ENCODE measurements at regions not wholly inside any gene's neighbourhood (a gene's known extent, or its start where the extent isn't known, plus 50 kb on each side); places are given as distances from the start of the nearest gene placed in this dataset.

DNA sequence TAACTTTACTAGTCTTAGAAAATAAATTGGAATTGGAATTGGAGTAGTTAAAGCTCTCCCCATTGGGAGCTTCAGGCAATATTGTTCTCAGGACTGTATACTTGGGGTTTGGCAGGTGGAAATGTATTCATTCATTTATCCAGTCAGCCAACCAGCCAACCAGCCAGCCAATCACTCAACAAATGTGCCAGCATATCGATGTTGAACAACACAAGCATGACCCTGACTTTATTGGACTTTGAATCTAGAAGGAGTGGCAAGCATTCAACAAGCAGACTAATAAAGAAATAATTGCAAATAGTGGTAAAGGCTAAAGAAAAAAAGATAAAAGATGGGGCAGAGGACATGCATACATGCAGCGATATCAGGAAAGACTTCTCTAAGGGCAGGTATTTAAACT is 55.5 kb upstream of the ZC3H11B start:
- Histone ChIP-seq H3K4me3 (ENCODE audit: low read depth, low read length) (no peak overlapping the region), H3K36me3 (ENCODE audit: control insufficient read depth in 1 of 2, insufficient read depth in 2 of 2, low read length in 2 of 2) (no peaks in the 10 kb centered on the region), H3K27me3 (ENCODE audit: insufficient read depth, low read length) (no peaks in the 10 kb centered on the region), H3K23ac (ENCODE audit: low read length) (no peak overlapping the region), H3K4ac (ENCODE audit: low read depth, low read length) (no peak overlapping the region), H3K4me1 (ENCODE audit: control insufficient read depth in 1 of 2, insufficient read depth in 2 of 2, low read length in 2 of 2) (no peaks in the 10 kb centered on the region), H3K4me2 (ENCODE audit: low read length) (no peak overlapping the region), H2AK5ac (ENCODE audit: low read length) (no peak overlapping the region), H3K9ac (ENCODE audit: low read length) (no peak overlapping the region), H4K8ac (ENCODE audit: low read depth, low read length) (no peak overlapping the region), H4K12ac (ENCODE audit: low read depth, low read length) (no peak overlapping the region), H4K91ac (ENCODE audit: low read depth, low read length) (no peak overlapping the region), H2BK5ac (ENCODE audit: low read depth, low read length, poor library complexity) (no peak overlapping the region), H2BK12ac (ENCODE audit: low read length) (no peak overlapping the region), H3K79me1 (ENCODE audit: low read length) (no peaks in the 10 kb centered on the region), H3K9me3 (ENCODE audit: insufficient read depth, low read depth, low read length) (no peaks in the 10 kb centered on the region), H3K14ac (ENCODE audit: low read length) (no peak overlapping the region), H3K79me2 (ENCODE audit: control insufficient read depth, insufficient read depth, low read length, poor library complexity) (no peaks in the 10 kb centered on the region), H3K27ac (ENCODE audit: low read depth, low read length) (no peak overlapping the region), H2AFZ (ENCODE audit: insufficient read depth, low read length, poor library complexity) (no peak overlapping the region), H2BK120ac (ENCODE audit: insufficient read depth, low read length, poor library complexity) (no peak overlapping the region), H3K18ac (ENCODE audit: low read length) (no peak overlapping the region)
- no peak for DNase-seq
- WGBS (ENCODE audit: extremely low coverage, insufficient coverage, insufficient read length) = no CpG with 5 or more reads among the region's 2 CpGs

DNA sequence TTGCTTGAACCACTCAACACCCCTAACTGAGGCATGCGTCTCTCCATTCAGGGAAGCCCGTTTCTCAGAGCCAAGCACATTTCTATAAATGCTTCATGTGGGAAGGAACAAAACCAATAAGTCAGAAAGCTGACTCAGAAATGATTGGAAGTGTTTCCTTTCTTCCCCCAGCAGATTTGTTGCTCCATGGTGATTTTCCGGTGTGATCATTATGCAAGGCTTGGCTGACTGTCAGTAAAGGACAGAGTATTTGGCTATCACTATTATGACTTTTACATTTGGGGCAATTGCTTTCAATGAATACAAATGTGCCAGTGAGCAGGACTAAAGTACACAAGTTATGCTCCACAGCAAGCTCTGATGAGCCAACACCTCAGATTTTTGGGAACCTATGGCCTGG is 53.3 kb upstream of the ZC3H11B start:
- no peaks in the 10 kb centered on the region for H3K79me1 ChIP-seq (ENCODE audit: low read length)
- no peaks in the 10 kb centered on the region for H3K4me1 ChIP-seq (ENCODE audit: control insufficient read depth in 1 of 2, insufficient read depth in 2 of 2, low read length in 2 of 2)
- no peak overlapping the region for H2AFZ ChIP-seq (ENCODE audit: insufficient read depth, low read length, poor library complexity)
- no peak overlapping the region for H3K14ac ChIP-seq (ENCODE audit: low read length)
- H3K9ac ChIP-seq (ENCODE audit: low read length) = no peak overlapping the region
- H2BK5ac ChIP-seq (ENCODE audit: low read depth, low read length, poor library complexity) = no peak overlapping the region
- no peak overlapping the region for H2BK12ac ChIP-seq (ENCODE audit: low read length)
- H4K12ac ChIP-seq (ENCODE audit: low read depth, low read length) = no peak overlapping the region
- H3K9me3 ChIP-seq (ENCODE audit: insufficient read depth, low read depth, low read length) = no peaks in the 10 kb centered on the region
- H4K8ac ChIP-seq (ENCODE audit: low read depth, low read length) = no peak overlapping the region
- H3K23ac ChIP-seq (ENCODE audit: low read length) = no peak overlapping the region
- no peak overlapping the region for H3K27ac ChIP-seq (ENCODE audit: low read depth, low read length)
- WGBS (ENCODE audit: extremely low coverage, insufficient coverage, insufficient read length) = no CpG with 5 or more reads among the region's 3 CpGs
- DNase-seq = no peak
- no peak overlapping the region for H3K4ac ChIP-seq (ENCODE audit: low read depth, low read length)
- no peak overlapping the region for H3K4me2 ChIP-seq (ENCODE audit: low read length)
- no peaks in the 10 kb centered on the region for H3K27me3 ChIP-seq (ENCODE audit: insufficient read depth, low read length)
- no peak overlapping the region for H2BK120ac ChIP-seq (ENCODE audit: insufficient read depth, low read length, poor library complexity)
- no peaks in the 10 kb centered on the region for H3K79me2 ChIP-seq (ENCODE audit: control insufficient read depth, insufficient read depth, low read length, poor library complexity)
- no peak overlapping the region for H3K18ac ChIP-seq (ENCODE audit: low read length)
- H4K91ac ChIP-seq (ENCODE audit: low read depth, low read length) = no peak overlapping the region
- no peaks in the 10 kb centered on the region for H3K36me3 ChIP-seq (ENCODE audit: control insufficient read depth in 1 of 2, insufficient read depth in 2 of 2, low read length in 2 of 2)
- no peak overlapping the region for H2AK5ac ChIP-seq (ENCODE audit: low read length)
- H3K4me3 ChIP-seq (ENCODE audit: low read depth, low read length) = no peak overlapping the region

DNA sequence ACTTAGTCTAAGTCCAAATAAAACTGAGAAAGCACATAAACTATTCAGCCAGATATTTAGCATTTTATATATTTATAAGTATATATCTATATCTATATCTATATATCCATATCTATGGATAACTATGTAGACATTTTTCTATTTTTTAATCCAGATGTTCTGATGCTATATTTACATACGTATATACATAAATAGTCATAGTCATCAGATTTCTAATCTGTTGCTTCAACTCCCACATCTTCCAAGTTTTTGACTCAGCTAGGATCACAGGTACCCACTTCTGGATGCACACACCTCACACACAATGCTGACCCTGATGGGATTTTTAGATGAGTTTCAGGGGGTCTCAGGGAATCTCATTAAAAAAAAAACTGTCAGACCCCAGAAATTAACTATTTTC is 52.2 kb upstream of the ZC3H11B start:
- peaks cover 3 to 4% of the 10 kb centered on the region in 2 experiments for H3K4me1 ChIP-seq (ENCODE audit: control insufficient read depth in 1 of 2, insufficient read depth in 2 of 2, low read length in 2 of 2)

GRCh38 chr1:219664310-219665029 is 51.6 kb upstream of the ZC3H11B start:
- H3K4me1 ChIP-seq (ENCODE audit: control insufficient read depth in 1 of 2, insufficient read depth in 2 of 2, low read length in 2 of 2) = peaks cover 3 to 4% of the 10 kb centered on the region in 2 experiments
- H3K14ac ChIP-seq (ENCODE audit: low read length) = no peak overlapping the region
- H3K18ac ChIP-seq (ENCODE audit: low read length) = no peak overlapping the region
- no peak overlapping the region for H3K27ac ChIP-seq (ENCODE audit: low read depth, low read length)
- no peak overlapping the region for H2AK5ac ChIP-seq (ENCODE audit: low read length)
- H4K12ac ChIP-seq (ENCODE audit: low read depth, low read length) = no peak overlapping the region
- H3K36me3 ChIP-seq (ENCODE audit: control insufficient read depth in 1 of 2, insufficient read depth in 2 of 2, low read length in 2 of 2) = no peaks in the 10 kb centered on the region
- H3K23ac ChIP-seq (ENCODE audit: low read length) = no peak overlapping the region
- no peak overlapping the region for H3K9ac ChIP-seq (ENCODE audit: low read length)
- H2BK120ac ChIP-seq (ENCODE audit: insufficient read depth, low read length, poor library complexity) = no peak overlapping the region
- H4K8ac ChIP-seq (ENCODE audit: low read depth, low read length) = no peak overlapping the region
- H2BK12ac ChIP-seq (ENCODE audit: low read length) = no peak overlapping the region
- H3K9me3 ChIP-seq (ENCODE audit: insufficient read depth, low read depth, low read length) = no peaks in the 10 kb centered on the region
- no peak for DNase-seq
- no peaks in the 10 kb centered on the region for H3K27me3 ChIP-seq (ENCODE audit: insufficient read depth, low read length)
- no peak overlapping the region for H2AFZ ChIP-seq (ENCODE audit: insufficient read depth, low read length, poor library complexity)
- no peak overlapping the region for H3K4me3 ChIP-seq (ENCODE audit: low read depth, low read length)
- no CpG with 5 or more reads among the region's 4 CpGs for WGBS (ENCODE audit: extremely low coverage, insufficient coverage, insufficient read length)
- H2BK5ac ChIP-seq (ENCODE audit: low read depth, low read length, poor library complexity) = no peak overlapping the region
- peaks cover 3% of the 10 kb centered on the region for H3K79me1 ChIP-seq (ENCODE audit: low read length)
- H3K4ac ChIP-seq (ENCODE audit: low read depth, low read length) = no peak overlapping the region
- H4K91ac ChIP-seq (ENCODE audit: low read depth, low read length) = no peak overlapping the region
- no peaks in the 10 kb centered on the region for H3K79me2 ChIP-seq (ENCODE audit: control insufficient read depth, insufficient read depth, low read length, poor library complexity)
- no peak overlapping the region for H3K4me2 ChIP-seq (ENCODE audit: low read length)

More for the DNA sequence above, 52.2 kb upstream of the ZC3H11B start:
- no peak overlapping the region for H3K4ac ChIP-seq (ENCODE audit: low read depth, low read length)
- H2BK12ac ChIP-seq (ENCODE audit: low read length) = no peak overlapping the region
- no peak overlapping the region for H2BK5ac ChIP-seq (ENCODE audit: low read depth, low read length, poor library complexity)
- no peak overlapping the region for H3K23ac ChIP-seq (ENCODE audit: low read length)
- no peaks in the 10 kb centered on the region for H3K9me3 ChIP-seq (ENCODE audit: insufficient read depth, low read depth, low read length)
- no peak overlapping the region for H4K12ac ChIP-seq (ENCODE audit: low read depth, low read length)
- no peak overlapping the region for H2AK5ac ChIP-seq (ENCODE audit: low read length)
- H3K4me2 ChIP-seq (ENCODE audit: low read length) = no peak overlapping the region
- H3K27ac ChIP-seq (ENCODE audit: low read depth, low read length) = no peak overlapping the region
- no peaks in the 10 kb centered on the region for H3K79me2 ChIP-seq (ENCODE audit: control insufficient read depth, insufficient read depth, low read length, poor library complexity)
- H3K9ac ChIP-seq (ENCODE audit: low read length) = no peak overlapping the region
- no peak overlapping the region for H3K14ac ChIP-seq (ENCODE audit: low read length)
- no peak for DNase-seq
- peaks cover 3% of the 10 kb centered on the region for H3K79me1 ChIP-seq (ENCODE audit: low read length)
- H2BK120ac ChIP-seq (ENCODE audit: insufficient read depth, low read length, poor library complexity) = no peak overlapping the region
- H4K8ac ChIP-seq (ENCODE audit: low read depth, low read length) = no peak overlapping the region
- no CpG with 5 or more reads among the region's 1 CpG for WGBS (ENCODE audit: extremely low coverage, insufficient coverage, insufficient read length)
- no peaks in the 10 kb centered on the region for H3K36me3 ChIP-seq (ENCODE audit: control insufficient read depth in 1 of 2, insufficient read depth in 2 of 2, low read length in 2 of 2)
- no peak overlapping the region for H2AFZ ChIP-seq (ENCODE audit: insufficient read depth, low read length, poor library complexity)
- H3K27me3 ChIP-seq (ENCODE audit: insufficient read depth, low read length) = no peaks in the 10 kb centered on the region
- no peak overlapping the region for H3K18ac ChIP-seq (ENCODE audit: low read length)
- no peak overlapping the region for H4K91ac ChIP-seq (ENCODE audit: low read depth, low read length)
- H3K4me3 ChIP-seq (ENCODE audit: low read depth, low read length) = no peak overlapping the region
